ENCODE measurements at regions not wholly inside any gene's neighbourhood (a gene's known extent, or its start where the extent isn't known, plus 50 kb on each side); places are given as distances from the start of the nearest gene placed in this dataset.

- TF ChIP-seq POLR2A (IDR thresholded peaks at IDR 0.05), result no peak
- TF ChIP-seq CTCF (IDR thresholded peaks at IDR 0.05), result no peak
Observed at GRCh38 chr10:45136256-45136655, 135.5 kb downstream of the ZNF22 start.
